ENCODE measurements at regions not wholly inside any gene's neighbourhood (a gene's known extent, or its start where the extent isn't known, plus 50 kb on each side); places are given as distances from the start of the nearest gene placed in this dataset.

GRCh38 chr20:23145281-23145700 is 59.2 kb upstream of the CD93 start:
- DNase-seq = peak; percentile 63

GRCh38 chr20:23144856-23145255 is 58.7 kb upstream of the CD93 start:
- TF ChIP-seq CTCF (IDR thresholded peaks at IDR 0.05) = no peak
- intact Hi-C loops (cut with DNase I) = no loop called here
- no peaks in the 10 kb centered on the region for H3K9me3 ChIP-seq
- ATAC-seq = no peak
- no peak for DNase-seq
- no peaks in the 10 kb centered on the region for H3K36me3 ChIP-seq
- peaks cover 48% of the 10 kb centered on the region for H3K4me1 ChIP-seq
- H3K4me3 ChIP-seq = no peak overlapping the region
- no peaks in the 10 kb centered on the region for H3K27me3 ChIP-seq
- H3K27ac ChIP-seq = peak overlapping the region; percentile 30

More at GRCh38 chr20:23145281-23145700, 59.2 kb upstream of the CD93 start:
- no peak for TF ChIP-seq CTCF (IDR thresholded peaks at IDR 0.05)
- H3K9me3 ChIP-seq = no peaks in the 10 kb centered on the region
- H3K27me3 ChIP-seq = no peaks in the 10 kb centered on the region
- H3K4me3 ChIP-seq = no peak overlapping the region
- H3K36me3 ChIP-seq = no peaks in the 10 kb centered on the region
- H3K27ac ChIP-seq = peak overlapping the region; percentile 30
- intact Hi-C loops (cut with DNase I) = no loop called here
- H3K4me1 ChIP-seq = peaks cover 48% of the 10 kb centered on the region
- peak; percentile 49 for ATAC-seq

GRCh38 chr20:23143986-23144690 is 58.0 kb upstream of the CD93 start:
- intact Hi-C loops (cut with DNase I) = no loop called here

GRCh38 chr20:23143098-23143497 is 57.0 kb upstream of the CD93 start:
- ATAC-seq (peak; percentile 72), DNase-seq (no peak)
- no peaks in the 10 kb centered on the region for H3K27me3 ChIP-seq
- no peaks in the 10 kb centered on the region for H3K36me3 ChIP-seq
- intact Hi-C loops (cut with DNase I) = no loop called here
- H3K4me3 ChIP-seq = no peak overlapping the region
- peak overlapping the region; percentile 85 for H3K27ac ChIP-seq
- H3K9me3 ChIP-seq = no peaks in the 10 kb centered on the region
- TF ChIP-seq CTCF (IDR thresholded peaks at IDR 0.05) = no peak
- peaks cover 45% of the 10 kb centered on the region for H3K4me1 ChIP-seq

More at GRCh38 chr20:23143986-23144690, 58.0 kb upstream of the CD93 start:
- H3K4me3 ChIP-seq = no peak overlapping the region
- no peaks in the 10 kb centered on the region for H3K9me3 ChIP-seq
- H3K4me1 ChIP-seq = peaks cover 48% of the 10 kb centered on the region
- H3K27ac ChIP-seq = no peak overlapping the region
- H3K36me3 ChIP-seq = no peaks in the 10 kb centered on the region
- no peak for ATAC-seq
- no peak for TF ChIP-seq CTCF (IDR thresholded peaks at IDR 0.05)
- DNase-seq = no peak
- no peaks in the 10 kb centered on the region for H3K27me3 ChIP-seq

- Histone ChIP-seq H3K27me3 (no peaks in the 10 kb centered on the region), H3K9me3 (no peaks in the 10 kb centered on the region), H3K27ac (peak overlapping the region; percentile 85), H3K4me1 (peaks cover 38% of the 10 kb centered on the region), H3K36me3 (no peaks in the 10 kb centered on the region), H3K4me3 (no peak overlapping the region)
- ATAC-seq (peak; percentile 71), DNase-seq (peak; percentile 67)
- no peak for TF ChIP-seq CTCF (IDR thresholded peaks at IDR 0.05)
- intact Hi-C loops (cut with DNase I) = no loop called here
Measured at GRCh38 chr20:23142162-23143050, 56.3 kb upstream of the CD93 start.
